CD4-positive, CD25-positive, alpha-beta regulatory T cell (primary cell): ENCODE measurements at regions not wholly inside any gene's neighbourhood (a gene's known extent, or its start where the extent isn't known, plus 50 kb on each side); places are given as distances from the start of the nearest gene placed in this dataset.

ENCODE experiments used
- ATAC-seq, 2 donors: fragments of 150-1000 bp; cut with Tn5 transposase; one replicate each; pipeline ENCODE4 v1.10.0; 2021; ENCODE audit warnings: low read depth in 2 of 2, moderate number of reproducible peaks in 2 of 2, moderate library complexity in 1 of 2
- DNase-seq, 3 donors: peaks; one replicate each; pipeline versions ENCODE4 v3.0.0 to v3.0.0-alpha.2; 2012 to 2022; ENCODE audit warnings: mixed read lengths in 1 of 3
- H3K27ac ChIP-seq: one replicate; pipeline ENCODE4 v1.7.0; 2013; ENCODE audit warnings: mild to moderate bottlenecking, low read length; ENCODE audit not compliant: insufficient read depth, poor library complexity, severe bottlenecking
- H3K27me3 ChIP-seq: one replicate; pipeline ENCODE4 v1.7.0; 2013; ENCODE audit warnings: low read length; ENCODE audit not compliant: control insufficient read depth, insufficient read depth
- H3K36me3 ChIP-seq: one replicate; pipeline ENCODE4 v1.7.0; 2013; ENCODE audit warnings: mild to moderate bottlenecking, low read length, moderate library complexity; ENCODE audit not compliant: control insufficient read depth, insufficient read depth
- H3K4me1 ChIP-seq: 2 replicates; pipeline ENCODE4 v1.7.0; 2013; ENCODE audit warnings: mild to moderate bottlenecking, low read length; ENCODE audit not compliant: insufficient read depth, control insufficient read depth, poor library complexity, severe bottlenecking
- H3K4me3 ChIP-seq: one replicate; pipeline ENCODE4 v1.7.0; 2013; ENCODE audit warnings: low read depth, mild to moderate bottlenecking, low read length, moderate library complexity
- H3K9me3 ChIP-seq, 2 experiments: 1 replicate in 1 of 2; 2 replicates in 1 of 2; pipeline ENCODE4 v1.7.0; 2013; ENCODE audit warnings: low read length in 2 of 2, mild to moderate bottlenecking in 1 of 2, moderate library complexity in 1 of 2; ENCODE audit not compliant: control insufficient read depth in 2 of 2
- H3K27ac Mint-ChIP-seq, 3 donors: one replicate each; pipeline ENCODE4 v1.8.0; 2020 to 2022; ENCODE audit warnings: mild to moderate bottlenecking in 3 of 3, mixed read lengths in 3 of 3, moderate library complexity in 2 of 3
- H3K27me3 Mint-ChIP-seq: one replicate; pipeline ENCODE4 v1.8.0; 2022; ENCODE audit warnings: mild to moderate bottlenecking, mixed read lengths
- H3K36me3 Mint-ChIP-seq: one replicate; pipeline ENCODE4 v1.8.0; 2020; ENCODE audit warnings: mixed read lengths
- H3K4me1 Mint-ChIP-seq, 4 donors: one replicate each; pipeline ENCODE4 v1.8.0; 2020 to 2022; ENCODE audit warnings: mixed read lengths in 4 of 4, mild to moderate bottlenecking in 1 of 4
- H3K4me3 Mint-ChIP-seq, 4 donors: one replicate each; pipeline ENCODE4 v1.8.0; 2020 to 2022; ENCODE audit warnings: mild to moderate bottlenecking in 4 of 4, mixed read lengths in 4 of 4, moderate library complexity in 3 of 4
- H3K9me3 Mint-ChIP-seq, 7 donors: one replicate each; pipeline ENCODE4 v1.8.0; 2020 to 2022; ENCODE audit warnings: mixed read lengths in 7 of 7, mild to moderate bottlenecking in 3 of 7, moderate library complexity in 2 of 7

GRCh38 chr2:66862885-66863650 lies 428.1 kb downstream of the MEIS1 start:
- no peak overlapping the region for H3K4me3 Mint-ChIP-seq
- H3K27ac Mint-ChIP-seq = no peak overlapping the region
- H3K36me3 Mint-ChIP-seq = no peaks in the 10 kb centered on the region
- Histone ChIP-seq H3K9me3 (no peaks in the 10 kb centered on the region), H3K4me3 (no peak overlapping the region), H3K36me3 (no peaks in the 10 kb centered on the region), H3K4me1 (no peaks in the 10 kb centered on the region), H3K27ac (no peak overlapping the region), H3K27me3 (no peaks in the 10 kb centered on the region)
- DNase-seq (no peak), ATAC-seq (no peak)
- H3K9me3 Mint-ChIP-seq = peaks cover 0 to 4% (median 0%) of the 10 kb centered on the region in 7 donors
- no peaks in the 10 kb centered on the region for H3K4me1 Mint-ChIP-seq
- peaks cover 1% of the 10 kb centered on the region for H3K27me3 Mint-ChIP-seq

GRCh38 chr2:66865161-66865560 lies 430.2 kb downstream of the MEIS1 start:
- no peaks in the 10 kb centered on the region for H3K9me3 ChIP-seq
- no peaks in the 10 kb centered on the region for H3K36me3 ChIP-seq
- Mint-ChIP-seq H3K9me3 (peaks cover 0 to 4% (median 2%) of the 10 kb centered on the region in 7 donors), H3K4me1 (no peaks in the 10 kb centered on the region), H3K4me3 (no peak overlapping the region), H3K27me3 (peaks cover 4% of the 10 kb centered on the region), H3K36me3 (no peaks in the 10 kb centered on the region), H3K27ac (no peak overlapping the region)
- H3K4me1 ChIP-seq = no peaks in the 10 kb centered on the region
- H3K27me3 ChIP-seq = no peaks in the 10 kb centered on the region
- no peak overlapping the region for H3K4me3 ChIP-seq
- H3K27ac ChIP-seq = no peak overlapping the region
- ATAC-seq = no peak
- DNase-seq = no peak

DNA sequence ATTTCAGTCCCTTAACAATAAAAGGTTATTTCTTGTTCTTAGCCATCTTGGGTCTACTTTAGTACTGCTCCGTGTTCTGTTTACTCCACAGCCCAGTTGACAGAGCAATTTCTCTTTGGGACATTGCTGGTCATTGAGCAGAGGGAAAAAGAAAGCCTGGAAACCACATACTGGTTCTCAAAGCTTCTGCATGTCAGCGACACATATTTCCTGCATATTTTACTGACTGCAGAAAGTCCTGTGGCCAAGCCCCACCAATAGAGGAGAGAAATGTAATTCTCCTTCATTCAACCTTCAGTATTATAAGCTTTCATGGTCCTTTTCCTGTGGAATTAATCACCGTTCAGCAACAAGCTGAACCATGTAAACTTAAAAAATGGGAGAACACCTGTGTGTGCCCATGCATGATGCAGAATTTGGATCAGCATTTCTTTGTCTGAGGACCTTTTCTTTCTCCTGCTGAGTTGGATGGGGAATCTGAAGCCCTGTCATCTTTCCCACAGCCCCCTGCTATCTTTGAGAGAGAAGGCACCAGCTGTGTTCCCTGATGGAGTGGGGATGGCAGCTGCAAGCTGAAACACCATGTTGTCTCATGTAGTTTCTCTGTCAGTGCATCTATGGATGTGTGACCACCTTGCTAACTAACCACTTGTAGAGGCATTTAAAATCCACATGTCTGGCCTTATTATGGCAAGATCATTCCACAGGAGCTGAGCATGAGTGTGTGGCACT lies 431.6 kb downstream of the MEIS1 start:
- no peak for ATAC-seq
- Histone ChIP-seq H3K4me3 (no peak overlapping the region), H3K9me3 (no peaks in the 10 kb centered on the region), H3K27ac (no peak overlapping the region), H3K36me3 (no peaks in the 10 kb centered on the region), H3K4me1 (no peaks in the 10 kb centered on the region), H3K27me3 (no peaks in the 10 kb centered on the region)
- Mint-ChIP-seq H3K4me3 (no peak overlapping the region), H3K27ac (no peak overlapping the region), H3K36me3 (no peaks in the 10 kb centered on the region), H3K9me3 (peaks cover 0 to 7% (median 2%) of the 10 kb centered on the region in 7 donors), H3K27me3 (peaks cover 4% of the 10 kb centered on the region), H3K4me1 (no peaks in the 10 kb centered on the region)
- no peak for DNase-seq

DNA sequence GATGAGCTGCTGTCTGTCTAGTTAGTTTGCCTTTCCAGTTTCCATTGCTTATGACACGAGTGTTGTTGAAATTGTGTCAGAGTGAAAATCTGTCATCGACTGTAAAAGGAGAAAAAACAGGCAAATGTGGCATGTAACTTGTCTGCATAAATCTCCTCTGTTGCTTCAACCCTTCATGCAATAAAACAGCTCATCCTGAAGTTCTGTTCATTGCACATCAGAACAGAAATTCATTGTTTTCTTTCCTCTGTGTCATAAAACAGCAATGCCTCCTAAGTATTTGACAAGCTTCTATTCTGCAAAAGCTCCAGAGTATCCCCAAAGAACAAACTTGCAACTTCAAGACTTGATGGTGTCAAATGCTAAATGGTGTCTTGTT lies 432.1 kb downstream of the MEIS1 start:
- Histone ChIP-seq H3K27ac (no peak overlapping the region), H3K4me3 (no peak overlapping the region), H3K27me3 (no peaks in the 10 kb centered on the region), H3K36me3 (no peaks in the 10 kb centered on the region), H3K9me3 (no peaks in the 10 kb centered on the region), H3K4me1 (no peaks in the 10 kb centered on the region)
- Mint-ChIP-seq H3K27me3 (peaks cover 4% of the 10 kb centered on the region), H3K36me3 (no peaks in the 10 kb centered on the region), H3K4me1 (no peaks in the 10 kb centered on the region), H3K9me3 (peaks cover 0 to 7% (median 2%) of the 10 kb centered on the region in 7 donors), H3K4me3 (no peak overlapping the region), H3K27ac (no peak overlapping the region)
- DNase-seq = no peak
- no peak for ATAC-seq

GRCh38 chr2:66869076-66869475 lies 434.2 kb downstream of the MEIS1 start:
- H3K27me3 Mint-ChIP-seq = peaks cover 4% of the 10 kb centered on the region
- Histone ChIP-seq H3K36me3 (no peaks in the 10 kb centered on the region), H3K4me3 (no peak overlapping the region), H3K4me1 (no peaks in the 10 kb centered on the region), H3K27ac (no peak overlapping the region), H3K27me3 (no peaks in the 10 kb centered on the region), H3K9me3 (no peaks in the 10 kb centered on the region)
- peaks cover 0 to 7% (median 2%) of the 10 kb centered on the region in 7 donors for H3K9me3 Mint-ChIP-seq
- DNase-seq (no peak), ATAC-seq (no peak)
- H3K27ac Mint-ChIP-seq = no peak overlapping the region
- H3K36me3 Mint-ChIP-seq = no peaks in the 10 kb centered on the region
- no peak overlapping the region for H3K4me3 Mint-ChIP-seq
- H3K4me1 Mint-ChIP-seq = no peaks in the 10 kb centered on the region

- no peak for ATAC-seq
- H3K9me3 ChIP-seq = no peaks in the 10 kb centered on the region
- no peaks in the 10 kb centered on the region for H3K36me3 ChIP-seq
Measured at GRCh38 chr2:66872081-66872985, 437.4 kb downstream of the MEIS1 start.

GRCh38 chr2:66872986-66873754 lies 438.2 kb downstream of the MEIS1 start:
- no peak overlapping the region for H3K27ac Mint-ChIP-seq
- Histone ChIP-seq H3K4me3 (no peak overlapping the region), H3K4me1 (no peaks in the 10 kb centered on the region), H3K9me3 (no peaks in the 10 kb centered on the region), H3K36me3 (no peaks in the 10 kb centered on the region), H3K27me3 (no peaks in the 10 kb centered on the region), H3K27ac (no peak overlapping the region)
- ATAC-seq (no peak), DNase-seq (no peak)
- no peaks in the 10 kb centered on the region for H3K36me3 Mint-ChIP-seq
- peaks cover 2% of the 10 kb centered on the region for H3K27me3 Mint-ChIP-seq
- no peaks in the 10 kb centered on the region for H3K4me1 Mint-ChIP-seq
- no peak overlapping the region for H3K4me3 Mint-ChIP-seq
- peaks cover 0 to 7% (median 0%) of the 10 kb centered on the region in 7 donors for H3K9me3 Mint-ChIP-seq

More at GRCh38 chr2:66872081-66872985, 437.4 kb downstream of the MEIS1 start:
- no peaks in the 10 kb centered on the region for H3K27me3 ChIP-seq
- H3K27ac Mint-ChIP-seq = no peak overlapping the region
- no peak overlapping the region for H3K27ac ChIP-seq
- H3K9me3 Mint-ChIP-seq = peaks cover 0 to 7% (median 0%) of the 10 kb centered on the region in 7 donors
- H3K4me1 ChIP-seq = no peaks in the 10 kb centered on the region
- H3K4me1 Mint-ChIP-seq = no peaks in the 10 kb centered on the region
- H3K4me3 Mint-ChIP-seq = no peak overlapping the region
- H3K4me3 ChIP-seq = no peak overlapping the region
- no peak for DNase-seq
- peaks cover 4% of the 10 kb centered on the region for H3K27me3 Mint-ChIP-seq
- H3K36me3 Mint-ChIP-seq = no peaks in the 10 kb centered on the region
